Upper lobe of right lung (tissue), 1 donor: ENCODE measurements at regions not wholly inside any gene's neighbourhood (a gene's known extent, or its start where the extent isn't known, plus 50 kb on each side); places are given as distances from the start of the nearest gene placed in this dataset.

ENCODE experiments used
- ATAC-seq: fragments of 200-7000 bp; cut with Tn5 transposase; one replicate; pipeline ENCODE4 v1.9.1; 2020; ENCODE audit warnings: mild to moderate bottlenecking, moderate library complexity
- DNase-seq: peaks from one replicate; pipeline ENCODE4 v3.0.0-alpha.2; 2020
- H3K27ac ChIP-seq: fragments of 200-600 bp; one replicate; pipeline ENCODE4 v1.8.0; 2022
- H3K27me3 ChIP-seq: fragments of 200-600 bp; one replicate; pipeline ENCODE4 v1.8.0; 2022; ENCODE audit warnings: mild to moderate bottlenecking
- H3K36me3 ChIP-seq: fragments of 200-600 bp; one replicate; pipeline ENCODE4 v1.8.0; 2022
- H3K4me1 ChIP-seq: fragments of 200-600 bp; one replicate; pipeline ENCODE4 v1.8.0; 2022
- H3K4me3 ChIP-seq: fragments of 200-600 bp; one replicate; pipeline ENCODE4 v1.8.0; 2022; ENCODE audit warnings: mild to moderate bottlenecking
- H3K9me3 ChIP-seq: fragments of 200-600 bp; one replicate; pipeline ENCODE4 v1.8.0; 2022
- intact Hi-C: fragments of 100-400 bp; cut with DNase I; formaldehyde crosslinking; loops from one replicate; pipeline ENCODE4 v1.11.0; 2022
- TF ChIP-seq, protein P1 (sequence below): fragments of 200-600 bp; IDR thresholded peaks from one replicate; pipeline ENCODE4 v1.8.0; 2022; ENCODE audit warnings: antibody characterized with exemption
- donor health status: DM: no; HTN: yes; CAD: no; lungs with severe emphysema.

DNA sequence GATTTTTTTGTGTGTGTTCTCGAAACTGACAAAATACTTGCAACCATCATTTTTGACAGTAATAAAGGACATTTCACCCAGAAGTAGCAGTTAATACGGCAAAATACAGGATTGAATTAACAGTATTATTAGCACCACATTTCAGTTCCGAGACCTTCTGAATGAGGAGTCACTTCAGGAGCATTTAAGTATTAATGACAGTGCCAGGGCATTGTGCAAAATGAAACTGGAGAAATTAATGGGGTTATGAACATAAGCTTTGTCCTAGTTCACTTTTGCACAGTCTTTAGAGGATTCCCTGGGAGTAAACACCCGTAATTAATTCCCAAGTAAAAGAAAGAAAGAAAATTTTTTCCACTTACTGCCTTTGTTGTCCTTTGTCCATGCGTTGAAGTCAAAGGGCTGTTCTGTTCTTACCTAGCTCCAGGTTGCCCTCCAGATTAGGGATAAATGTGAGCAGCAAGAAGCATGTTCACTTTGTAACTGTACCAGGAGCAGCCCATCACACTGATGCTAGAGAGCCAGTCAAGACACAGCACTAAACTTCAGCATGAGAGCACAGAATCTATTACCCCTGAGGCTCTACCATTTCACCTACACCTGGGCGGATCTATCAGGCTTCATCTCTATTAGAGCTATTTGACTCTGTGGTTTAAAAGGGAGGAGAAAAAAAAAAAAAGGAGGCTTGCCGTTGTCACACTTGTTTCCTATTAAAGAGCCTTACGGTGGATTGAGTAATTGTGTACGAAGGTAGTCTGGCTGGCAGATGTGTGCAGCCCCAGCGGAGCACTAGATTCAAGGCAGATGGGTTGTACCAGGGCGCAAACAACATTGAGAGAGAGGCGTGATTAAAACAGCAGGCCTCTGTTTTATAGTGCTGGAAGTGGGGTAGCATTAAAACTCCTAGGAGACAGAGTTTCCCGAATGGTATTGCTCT, 297.8 kb upstream of the SEMA3A start:
- ATAC-seq = no peak
- Histone ChIP-seq H3K4me1 (no peaks in the 10 kb centered on the region), H3K4me3 (no peak overlapping the region), H3K27ac (no peak overlapping the region), H3K36me3 (no peaks in the 10 kb centered on the region), H3K9me3 (no peaks in the 10 kb centered on the region), H3K27me3 (no peaks in the 10 kb centered on the region)
- DNase-seq = no peak
- TF ChIP-seq, protein P1, sequence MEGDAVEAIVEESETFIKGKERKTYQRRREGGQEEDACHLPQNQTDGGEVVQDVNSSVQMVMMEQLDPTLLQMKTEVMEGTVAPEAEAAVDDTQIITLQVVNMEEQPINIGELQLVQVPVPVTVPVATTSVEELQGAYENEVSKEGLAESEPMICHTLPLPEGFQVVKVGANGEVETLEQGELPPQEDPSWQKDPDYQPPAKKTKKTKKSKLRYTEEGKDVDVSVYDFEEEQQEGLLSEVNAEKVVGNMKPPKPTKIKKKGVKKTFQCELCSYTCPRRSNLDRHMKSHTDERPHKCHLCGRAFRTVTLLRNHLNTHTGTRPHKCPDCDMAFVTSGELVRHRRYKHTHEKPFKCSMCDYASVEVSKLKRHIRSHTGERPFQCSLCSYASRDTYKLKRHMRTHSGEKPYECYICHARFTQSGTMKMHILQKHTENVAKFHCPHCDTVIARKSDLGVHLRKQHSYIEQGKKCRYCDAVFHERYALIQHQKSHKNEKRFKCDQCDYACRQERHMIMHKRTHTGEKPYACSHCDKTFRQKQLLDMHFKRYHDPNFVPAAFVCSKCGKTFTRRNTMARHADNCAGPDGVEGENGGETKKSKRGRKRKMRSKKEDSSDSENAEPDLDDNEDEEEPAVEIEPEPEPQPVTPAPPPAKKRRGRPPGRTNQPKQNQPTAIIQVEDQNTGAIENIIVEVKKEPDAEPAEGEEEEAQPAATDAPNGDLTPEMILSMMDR = no peak
- intact Hi-C loops = no loop called here

DNA sequence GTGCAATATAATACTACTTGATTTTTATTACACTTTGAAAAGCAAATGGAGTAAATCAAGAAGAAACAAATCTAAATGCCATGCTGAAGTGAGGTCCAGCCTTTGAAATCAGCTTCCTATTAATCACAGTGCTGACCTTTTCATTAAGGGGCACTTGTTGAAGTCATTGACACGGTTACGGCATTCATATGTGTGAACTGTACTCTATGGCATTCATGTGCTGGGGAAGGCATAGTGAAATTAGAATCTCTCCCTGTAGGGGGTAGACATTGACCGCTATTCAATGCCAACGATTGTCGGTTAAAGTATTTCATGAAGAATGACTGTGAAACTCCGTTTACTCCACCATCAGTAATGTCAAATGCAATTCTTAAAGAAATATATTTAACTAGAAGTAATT, 296.1 kb upstream of the SEMA3A start:
- H3K4me1 ChIP-seq = no peaks in the 10 kb centered on the region
- no peak overlapping the region for H3K27ac ChIP-seq
- intact Hi-C loops = no loop called here
- no peaks in the 10 kb centered on the region for H3K9me3 ChIP-seq
- ATAC-seq (no peak), DNase-seq (no peak)
- H3K27me3 ChIP-seq = no peaks in the 10 kb centered on the region
- H3K4me3 ChIP-seq = no peak overlapping the region
- no peaks in the 10 kb centered on the region for H3K36me3 ChIP-seq
- TF ChIP-seq, protein P1 = no peak

DNA sequence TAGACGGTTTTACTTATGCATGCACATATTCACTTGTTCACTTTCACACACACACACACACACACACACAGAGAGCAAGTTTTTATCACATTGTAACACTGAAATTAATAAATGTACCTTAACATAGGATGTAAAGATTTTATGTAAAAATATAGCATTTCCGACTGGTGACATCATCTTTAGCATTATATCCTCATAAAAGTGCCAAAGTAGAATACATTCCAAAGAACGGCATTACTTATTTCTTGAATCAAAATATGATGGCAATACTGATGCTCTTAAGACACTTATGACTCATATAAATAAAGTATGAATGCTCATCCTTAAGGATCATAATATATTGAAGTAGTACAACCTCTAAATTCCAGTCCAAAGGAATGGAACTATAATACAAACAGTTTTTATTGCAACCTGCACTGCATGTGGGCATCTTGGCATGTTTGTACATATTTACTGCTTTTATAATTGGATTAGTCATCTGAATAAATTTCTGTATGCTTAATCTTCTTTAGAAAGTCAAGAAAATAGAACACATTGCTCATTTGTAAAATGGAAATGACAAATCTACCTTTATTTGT, 290.0 kb upstream of the SEMA3A start:
- Histone ChIP-seq H3K36me3 (no peaks in the 10 kb centered on the region), H3K4me1 (no peaks in the 10 kb centered on the region), H3K4me3 (no peak overlapping the region), H3K27ac (no peak overlapping the region), H3K27me3 (no peaks in the 10 kb centered on the region), H3K9me3 (no peaks in the 10 kb centered on the region)
- TF ChIP-seq, protein P1 = no peak
- no peak for ATAC-seq
- intact Hi-C loops = no loop called here
- no peak for DNase-seq

DNA sequence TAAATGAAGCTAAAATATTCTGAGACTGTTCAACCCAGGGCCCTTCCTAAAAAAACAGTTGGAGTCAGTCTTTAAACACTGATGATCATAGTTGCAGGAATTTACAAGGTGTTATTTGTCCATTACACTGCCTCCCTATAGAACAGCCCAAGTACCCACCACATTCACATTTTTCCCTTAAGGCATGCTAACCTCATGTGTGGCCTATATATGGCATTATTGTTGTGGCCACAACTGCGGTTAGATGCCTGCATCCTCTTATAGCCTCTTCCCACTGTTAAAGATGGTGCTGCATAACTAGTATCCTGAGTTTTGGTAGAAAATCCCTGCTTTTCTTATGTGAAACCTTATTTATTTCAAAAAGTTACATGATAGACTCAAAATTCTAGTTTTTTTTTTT, 287.9 kb upstream of the SEMA3A start:
- TF ChIP-seq, protein P1 = no peak
- intact Hi-C loops = no loop called here

DNA sequence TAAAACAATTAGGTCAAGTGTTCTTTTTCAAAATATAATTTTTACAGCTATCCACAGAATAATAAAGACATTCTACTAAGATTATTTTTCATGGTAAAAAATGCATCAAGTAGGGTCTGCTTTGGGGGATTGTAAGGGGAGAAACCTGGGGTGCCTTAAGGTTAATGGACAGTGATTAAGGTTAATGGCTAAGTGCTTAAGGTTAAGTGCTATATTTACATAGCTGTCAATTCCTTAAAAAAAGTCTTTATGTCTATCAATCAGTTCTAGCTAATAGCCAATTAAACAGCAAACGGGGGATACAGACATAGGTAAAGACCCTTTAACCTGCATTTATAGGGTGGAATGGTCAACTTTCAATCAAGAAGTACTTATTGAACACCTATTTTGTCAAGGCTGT, 284.5 kb upstream of the SEMA3A start:
- Histone ChIP-seq H3K27ac (no peak overlapping the region), H3K9me3 (no peaks in the 10 kb centered on the region), H3K4me1 (no peaks in the 10 kb centered on the region), H3K27me3 (no peaks in the 10 kb centered on the region), H3K4me3 (no peak overlapping the region), H3K36me3 (no peaks in the 10 kb centered on the region)
- intact Hi-C loops = no loop called here
- no peak for ATAC-seq
- TF ChIP-seq, protein P1 = no peak
- DNase-seq = no peak

More for the DNA sequence above, 287.9 kb upstream of the SEMA3A start:
- no peak overlapping the region for H3K4me3 ChIP-seq
- no peaks in the 10 kb centered on the region for H3K27me3 ChIP-seq
- DNase-seq = no peak
- H3K36me3 ChIP-seq = no peaks in the 10 kb centered on the region
- ATAC-seq = no peak
- no peaks in the 10 kb centered on the region for H3K4me1 ChIP-seq
- no peaks in the 10 kb centered on the region for H3K9me3 ChIP-seq
- H3K27ac ChIP-seq = no peak overlapping the region
